ENCODE measurements at regions not wholly inside any gene's neighbourhood (a gene's known extent, or its start where the extent isn't known, plus 50 kb on each side); places are given as distances from the start of the nearest gene placed in this dataset.

GRCh38 chr13:106821979-106822378 is 254.0 kb upstream of the ARGLU1 start:
- no peak overlapping the region for H3K4me2 ChIP-seq (ENCODE audit: low read length)
- H3K27me3 ChIP-seq (ENCODE audit: insufficient read depth, low read depth, low read length): no peaks in the 10 kb centered on the region
- H3K9me3 ChIP-seq (ENCODE audit: low read length): no peaks in the 10 kb centered on the region
- no peak overlapping the region for H3K27ac ChIP-seq (ENCODE audit: low read length)
- no peak overlapping the region for H3K4me3 ChIP-seq (ENCODE audit: low read length)
- no peak overlapping the region for H3K9ac ChIP-seq (ENCODE audit: low read length)
- H3K79me2 ChIP-seq (replicated peaks; ENCODE audit: insufficient read depth, low read length): no peaks in the 10 kb centered on the region
- H2AFZ ChIP-seq (ENCODE audit: low read depth, low read length): no peak overlapping the region
- TF ChIP-seq POLR2AphosphoS5 (IDR thresholded peaks at IDR 0.05) (no peak), EZH2 (IDR thresholded peaks at IDR 0.05; ENCODE audit: borderline replicate concordance, insufficient read depth, low read length, poor library complexity, severe bottlenecking) (no peak), SMC3 (conservative IDR thresholded peaks at IDR 0.05; ENCODE audit: poor library complexity) (no peak), EP300 (conservative IDR thresholded peaks at IDR 0.05; ENCODE audit: poor library complexity, severe bottlenecking) (no peak), REST (IDR thresholded peaks at IDR 0.05; ENCODE audit: borderline replicate concordance) (no peak)
- H3K36me3 ChIP-seq (ENCODE audit: insufficient read depth, low read length): no peaks in the 10 kb centered on the region
- H4K20me1 ChIP-seq (ENCODE audit: insufficient read depth): no peaks in the 10 kb centered on the region
- H3K9me2 ChIP-seq (ENCODE audit: insufficient read depth, low read length): no peaks in the 10 kb centered on the region
- no peaks in the 10 kb centered on the region for H3F3A ChIP-seq (ENCODE audit: insufficient read depth, low read length, poor library complexity, severe bottlenecking)

- Histone ChIP-seq H3K9me2 (ENCODE audit: insufficient read depth, low read length) (no peaks in the 10 kb centered on the region), H2AFZ (ENCODE audit: low read depth, low read length) (no peak overlapping the region), H3K9ac (ENCODE audit: low read length) (no peak overlapping the region), H3K79me2 (replicated peaks; ENCODE audit: insufficient read depth, low read length) (no peaks in the 10 kb centered on the region), H3K4me3 (ENCODE audit: low read length) (no peak overlapping the region), H4K20me1 (ENCODE audit: insufficient read depth) (no peaks in the 10 kb centered on the region), H3K9me3 (ENCODE audit: low read length) (no peaks in the 10 kb centered on the region), H3K4me2 (ENCODE audit: low read length) (no peak overlapping the region), H3K27me3 (ENCODE audit: insufficient read depth, low read depth, low read length) (no peaks in the 10 kb centered on the region), H3K27ac (ENCODE audit: low read length) (no peak overlapping the region), H3K36me3 (ENCODE audit: insufficient read depth, low read length) (no peaks in the 10 kb centered on the region), H3F3A (ENCODE audit: insufficient read depth, low read length, poor library complexity, severe bottlenecking) (no peaks in the 10 kb centered on the region)
- TF ChIP-seq RAD21 (conservative IDR thresholded peaks at IDR 0.05) (no peak), EP300 (conservative IDR thresholded peaks at IDR 0.05; ENCODE audit: poor library complexity, severe bottlenecking) (no peak), TAF1 (IDR thresholded peaks at IDR 0.05; ENCODE audit: low read depth) (no peak), MXI1 (conservative IDR thresholded peaks at IDR 0.05; ENCODE audit: poor library complexity, severe bottlenecking) (no peak), REST (IDR thresholded peaks at IDR 0.05; ENCODE audit: borderline replicate concordance) (no peak), EZH2 (IDR thresholded peaks at IDR 0.05; ENCODE audit: borderline replicate concordance, insufficient read depth, low read length, poor library complexity, severe bottlenecking) (no peak), SMC3 (conservative IDR thresholded peaks at IDR 0.05; ENCODE audit: poor library complexity) (no peak), CTCF (IDR thresholded peaks at IDR 0.05; ENCODE audit: poor library complexity, severe bottlenecking) (no peak), POLR2AphosphoS5 (IDR thresholded peaks at IDR 0.05) (no peak)
Measured at GRCh38 chr13:106819413-106820180, 251.7 kb upstream of the ARGLU1 start.

Measured in neural cell (in vitro differentiated cells).